WTC11 (cell line): ENCODE measurements at regions not wholly inside any gene's neighbourhood (a gene's known extent, or its start where the extent isn't known, plus 50 kb on each side); places are given as distances from the start of the nearest gene placed in this dataset.

Experiments used
- ATAC-seq: fragments of 200-7000 bp; cut with Tn5 transposase; 2 replicates; pipeline ENCODE4 v1.10.0; 2021; ENCODE audit warnings: mild to moderate bottlenecking, moderate library complexity
- CTCF ChIA-PET: fragments of 300-600 bp; sonication (Branson Sonifier 250); formaldehyde crosslinking; loops from one replicate; lab custom pipeline; 2021; ENCODE audit warnings: antibody characterized with exemption; lab: Charles Lee
- POLR2A ChIA-PET: fragments of 350-600 bp; sonication (Branson Sonifier 250); formaldehyde crosslinking; loops from one replicate; lab custom pipeline; 2021; ENCODE audit warnings: antibody characterized with exemption; lab: Charles Lee
- DNase-seq: peaks from one replicate; pipeline ENCODE4 v3.0.0; 2021; ENCODE audit warnings: low spot score
- H3K27ac Mint-ChIP-seq: 2 replicates; pipeline ENCODE4 v1.8.0; 2021; ENCODE audit warnings: mixed read lengths
- H3K27me3 Mint-ChIP-seq: 2 replicates; pipeline ENCODE4 v1.8.0; 2021; ENCODE audit warnings: low read depth, mild to moderate bottlenecking, moderate library complexity, mixed read lengths
- H3K36me3 Mint-ChIP-seq: 2 replicates; pipeline ENCODE4 v1.8.0; 2021; ENCODE audit warnings: mixed read lengths
- H3K4me1 Mint-ChIP-seq: 2 replicates; pipeline ENCODE4 v1.8.0; 2022; ENCODE audit warnings: mixed read lengths
- H3K4me3 Mint-ChIP-seq: 2 replicates; pipeline ENCODE4 v1.8.0; 2021; ENCODE audit warnings: mild to moderate bottlenecking, moderate library complexity, mixed read lengths
- H3K9me3 Mint-ChIP-seq: 2 replicates; pipeline ENCODE4 v1.8.0; 2021; ENCODE audit warnings: mixed read lengths
- CREB1 ChIP-seq: sonication (generic); formaldehyde crosslinking; IDR thresholded peaks from 2 replicates; pipeline ENCODE4 v1.8.0; 2023; ENCODE audit warnings: mild to moderate bottlenecking, missing genetic modification reagents
- ELF4 ChIP-seq: sonication (generic); formaldehyde crosslinking; IDR thresholded peaks from 2 replicates; pipeline ENCODE4 v1.8.1; 2022; ENCODE audit warnings: low read depth, mild to moderate bottlenecking, moderate library complexity, missing genetic modification reagents
- ESRRA ChIP-seq: sonication (generic); formaldehyde crosslinking; IDR thresholded peaks from 2 replicates; pipeline ENCODE4 v1.8.1; 2022; ENCODE audit warnings: mild to moderate bottlenecking, missing genetic modification reagents, borderline replicate concordance
- ETV6 ChIP-seq: sonication (generic); formaldehyde crosslinking; IDR thresholded peaks from 2 replicates; pipeline ENCODE4 v1.8.1; 2022; ENCODE audit warnings: mild to moderate bottlenecking, missing genetic modification reagents
- FOXP1 ChIP-seq: sonication (generic); formaldehyde crosslinking; IDR thresholded peaks from 2 replicates; pipeline ENCODE4 v1.8.0; 2022; ENCODE audit warnings: missing genetic modification reagents, mild to moderate bottlenecking, moderate library complexity, borderline replicate concordance
- HMGA2 ChIP-seq: fragments of 250-450 bp; sonication (Bioruptor Pico); IDR thresholded peaks from 2 replicates; pipeline ENCODE4 v1.4.0; 2021; ENCODE audit warnings: mild to moderate bottlenecking, moderate library complexity
- JUN ChIP-seq: sonication (generic); formaldehyde crosslinking; IDR thresholded peaks from 2 replicates; pipeline ENCODE4 v1.8.0; 2023; ENCODE audit warnings: mild to moderate bottlenecking, missing genetic modification reagents
- TCF7 ChIP-seq: sonication (generic); formaldehyde crosslinking; IDR thresholded peaks from 2 replicates; pipeline ENCODE4 v1.8.0; 2022; ENCODE audit warnings: mild to moderate bottlenecking, low read depth, missing genetic modification reagents, moderate library complexity
- ZNF263 ChIP-seq: sonication (generic); formaldehyde crosslinking; IDR thresholded peaks from 2 replicates; pipeline ENCODE4 v1.8.1; 2022; ENCODE audit warnings: low read depth, mild to moderate bottlenecking, moderate library complexity, missing genetic modification reagents
- ZNF423 ChIP-seq: fragments of 250-450 bp; sonication (Bioruptor Pico); IDR thresholded peaks from 2 replicates; pipeline ENCODE4 v2.1.2; 2022; ENCODE audit warnings: mild to moderate bottlenecking, moderate library complexity
- ZNF671 ChIP-seq: fragments of 250-450 bp; sonication (Bioruptor Pico); IDR thresholded peaks from 2 replicates; pipeline ENCODE4 v1.8.0; 2021; ENCODE audit warnings: mild to moderate bottlenecking
- TF ChIP-seq, protein P1 (sequence below): fragments of 250-450 bp; sonication (Bioruptor Pico); IDR thresholded peaks from 2 replicates; pipeline ENCODE4 v1.8.0; 2021; ENCODE audit warnings: mild to moderate bottlenecking
- TF ChIP-seq, protein P2 (sequence below): fragments of 250-450 bp; sonication (Bioruptor Pico); IDR thresholded peaks from 2 replicates; pipeline ENCODE4 v1.9.0; 2021; ENCODE audit warnings: moderate library complexity, mild to moderate bottlenecking, inconsistent platforms, borderline replicate concordance
- TF ChIP-seq, protein P3 (sequence below): sonication (generic); formaldehyde crosslinking; IDR thresholded peaks from 2 replicates; pipeline ENCODE4 v1.8.0; 2022; ENCODE audit warnings: mild to moderate bottlenecking, missing genetic modification reagents
- TF ChIP-seq, protein P4 (sequence below): sonication (generic); formaldehyde crosslinking; IDR thresholded peaks from 2 replicates; pipeline ENCODE4 v1.8.1; 2022; ENCODE audit warnings: missing genetic modification reagents, borderline replicate concordance
- TF ChIP-seq, protein P5 (sequence below): fragments of 250-450 bp; sonication (Bioruptor Pico); conservative IDR thresholded peaks from 2 replicates; pipeline ENCODE4 v1.9.0; 2021; ENCODE audit warnings: mild to moderate bottlenecking
- TF ChIP-seq, protein P6 (sequence below): sonication (generic); formaldehyde crosslinking; IDR thresholded peaks from 2 replicates; pipeline ENCODE4 v1.8.1; 2023; ENCODE audit warnings: mild to moderate bottlenecking, moderate library complexity, missing genetic modification reagents

DNA sequence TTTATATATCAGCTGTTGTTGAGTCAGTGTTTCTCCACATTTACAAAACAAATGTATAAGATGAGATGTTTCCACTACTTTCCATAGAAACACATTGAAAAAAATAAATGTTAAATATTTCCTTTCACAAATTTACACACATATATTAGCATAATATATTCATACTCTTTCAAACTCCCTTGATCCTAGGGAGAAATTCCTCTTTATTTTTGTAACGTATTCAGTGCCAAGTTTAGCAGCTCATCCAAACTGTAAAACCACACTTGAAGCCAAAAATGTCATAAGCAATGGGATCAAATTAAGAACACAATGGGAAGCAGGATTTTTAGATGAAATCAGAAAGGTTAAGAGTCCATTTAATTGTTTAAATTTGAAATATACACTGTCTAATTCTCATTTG lies 381.1 kb upstream of the MAD2L1 start:
- DNase-seq, result no peak
- no peaks in the 10 kb centered on the region for H3K4me1 Mint-ChIP-seq
- POLR2A ChIA-PET, result no interaction called here
- no peaks in the 10 kb centered on the region for H3K9me3 Mint-ChIP-seq
- no peak overlapping the region for H3K4me3 Mint-ChIP-seq
- no peaks in the 10 kb centered on the region for H3K36me3 Mint-ChIP-seq
- CTCF ChIA-PET, result no interaction called here
- TF ChIP-seq FOXP1 (CRISPR knock-in tag), result no peak
- TF ChIP-seq TCF7, result no peak
- TF ChIP-seq CREB1 (CRISPR knock-in tag), result no peak
- TF ChIP-seq, protein P1, sequence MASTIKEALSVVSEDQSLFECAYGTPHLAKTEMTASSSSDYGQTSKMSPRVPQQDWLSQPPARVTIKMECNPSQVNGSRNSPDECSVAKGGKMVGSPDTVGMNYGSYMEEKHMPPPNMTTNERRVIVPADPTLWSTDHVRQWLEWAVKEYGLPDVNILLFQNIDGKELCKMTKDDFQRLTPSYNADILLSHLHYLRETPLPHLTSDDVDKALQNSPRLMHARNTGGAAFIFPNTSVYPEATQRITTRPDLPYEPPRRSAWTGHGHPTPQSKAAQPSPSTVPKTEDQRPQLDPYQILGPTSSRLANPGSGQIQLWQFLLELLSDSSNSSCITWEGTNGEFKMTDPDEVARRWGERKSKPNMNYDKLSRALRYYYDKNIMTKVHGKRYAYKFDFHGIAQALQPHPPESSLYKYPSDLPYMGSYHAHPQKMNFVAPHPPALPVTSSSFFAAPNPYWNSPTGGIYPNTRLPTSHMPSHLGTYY (CRISPR knock-in tag), result no peak
- TF ChIP-seq, protein P2, sequence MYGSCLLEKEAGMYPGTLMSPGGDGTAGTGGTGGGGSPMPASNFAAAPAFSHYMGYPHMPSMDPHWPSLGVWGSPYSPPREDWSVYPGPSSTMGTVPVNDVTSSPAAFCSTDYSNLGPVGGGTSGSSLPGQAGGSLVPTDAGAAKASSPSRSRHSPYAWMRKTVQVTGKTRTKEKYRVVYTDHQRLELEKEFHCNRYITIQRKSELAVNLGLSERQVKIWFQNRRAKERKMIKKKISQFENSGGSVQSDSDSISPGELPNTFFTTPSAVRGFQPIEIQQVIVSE (CRISPR knock-in tag), result no peak
- no peak for TF ChIP-seq ESRRA (CRISPR knock-in tag)
- TF ChIP-seq JUN, result no peak
- TF ChIP-seq ETV6, result no peak
- TF ChIP-seq, protein P3, sequence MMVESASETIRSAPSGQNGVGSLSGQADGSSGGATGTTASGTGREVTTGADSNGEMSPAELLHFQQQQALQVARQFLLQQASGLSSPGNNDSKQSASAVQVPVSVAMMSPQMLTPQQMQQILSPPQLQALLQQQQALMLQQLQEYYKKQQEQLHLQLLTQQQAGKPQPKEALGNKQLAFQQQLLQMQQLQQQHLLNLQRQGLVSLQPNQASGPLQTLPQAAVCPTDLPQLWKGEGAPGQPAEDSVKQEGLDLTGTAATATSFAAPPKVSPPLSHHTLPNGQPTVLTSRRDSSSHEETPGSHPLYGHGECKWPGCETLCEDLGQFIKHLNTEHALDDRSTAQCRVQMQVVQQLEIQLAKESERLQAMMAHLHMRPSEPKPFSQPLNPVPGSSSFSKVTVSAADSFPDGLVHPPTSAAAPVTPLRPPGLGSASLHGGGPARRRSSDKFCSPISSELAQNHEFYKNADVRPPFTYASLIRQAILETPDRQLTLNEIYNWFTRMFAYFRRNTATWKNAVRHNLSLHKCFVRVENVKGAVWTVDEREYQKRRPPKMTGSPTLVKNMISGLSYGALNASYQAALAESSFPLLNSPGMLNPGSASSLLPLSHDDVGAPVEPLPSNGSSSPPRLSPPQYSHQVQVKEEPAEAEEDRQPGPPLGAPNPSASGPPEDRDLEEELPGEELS (CRISPR knock-in tag), result no peak
- TF ChIP-seq, protein P4, sequence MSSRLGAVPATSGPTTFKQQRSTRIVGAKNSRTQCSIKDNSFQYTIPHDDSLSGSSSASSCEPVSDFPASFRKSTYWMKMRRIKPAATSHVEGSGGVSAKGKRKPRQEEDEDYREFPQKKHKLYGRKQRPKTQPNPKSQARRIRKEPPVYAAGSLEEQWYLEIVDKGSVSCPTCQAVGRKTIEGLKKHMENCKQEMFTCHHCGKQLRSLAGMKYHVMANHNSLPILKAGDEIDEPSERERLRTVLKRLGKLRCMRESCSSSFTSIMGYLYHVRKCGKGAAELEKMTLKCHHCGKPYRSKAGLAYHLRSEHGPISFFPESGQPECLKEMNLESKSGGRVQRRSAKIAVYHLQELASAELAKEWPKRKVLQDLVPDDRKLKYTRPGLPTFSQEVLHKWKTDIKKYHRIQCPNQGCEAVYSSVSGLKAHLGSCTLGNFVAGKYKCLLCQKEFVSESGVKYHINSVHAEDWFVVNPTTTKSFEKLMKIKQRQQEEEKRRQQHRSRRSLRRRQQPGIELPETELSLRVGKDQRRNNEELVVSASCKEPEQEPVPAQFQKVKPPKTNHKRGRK (CRISPR knock-in tag), result no peak
- TF ChIP-seq, protein P5, sequence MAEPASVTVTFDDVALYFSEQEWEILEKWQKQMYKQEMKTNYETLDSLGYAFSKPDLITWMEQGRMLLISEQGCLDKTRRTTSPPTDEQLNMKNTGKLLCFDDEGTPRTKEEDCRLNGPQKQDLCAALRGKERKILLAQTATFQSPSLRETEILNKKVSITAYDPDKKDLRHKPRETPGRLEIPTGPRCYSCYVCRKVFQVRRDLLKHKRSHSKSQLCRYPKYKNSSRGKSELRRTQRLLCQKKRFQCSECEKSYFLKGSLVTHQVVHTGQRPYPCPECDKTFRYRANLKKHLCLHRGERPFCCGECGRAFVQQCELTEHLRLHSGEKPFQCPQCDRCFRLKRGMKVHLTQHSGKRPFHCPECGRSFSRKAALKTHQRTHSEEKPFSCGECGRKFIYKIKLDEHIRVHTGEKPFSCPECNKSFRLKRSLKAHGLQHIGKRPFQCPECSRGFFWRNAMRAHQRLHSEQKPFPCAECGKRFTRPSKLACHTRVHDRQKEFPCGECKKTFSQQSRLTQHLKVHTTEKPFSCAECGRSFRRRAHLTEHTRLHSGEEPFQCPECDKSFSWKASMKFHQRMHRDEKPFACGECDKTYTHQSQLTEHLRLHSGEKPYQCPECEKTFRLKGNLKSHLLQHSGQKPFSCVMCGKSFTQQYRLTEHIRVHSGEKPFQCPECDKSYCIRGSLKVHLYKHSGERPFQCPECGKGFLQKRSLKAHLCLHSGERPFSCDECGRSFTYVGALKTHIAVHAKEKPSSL (CRISPR knock-in tag), result no peak
- TF ChIP-seq ZNF423 (CRISPR knock-in tag), result no peak
- TF ChIP-seq ELF4, result no peak
- TF ChIP-seq, protein P6, sequence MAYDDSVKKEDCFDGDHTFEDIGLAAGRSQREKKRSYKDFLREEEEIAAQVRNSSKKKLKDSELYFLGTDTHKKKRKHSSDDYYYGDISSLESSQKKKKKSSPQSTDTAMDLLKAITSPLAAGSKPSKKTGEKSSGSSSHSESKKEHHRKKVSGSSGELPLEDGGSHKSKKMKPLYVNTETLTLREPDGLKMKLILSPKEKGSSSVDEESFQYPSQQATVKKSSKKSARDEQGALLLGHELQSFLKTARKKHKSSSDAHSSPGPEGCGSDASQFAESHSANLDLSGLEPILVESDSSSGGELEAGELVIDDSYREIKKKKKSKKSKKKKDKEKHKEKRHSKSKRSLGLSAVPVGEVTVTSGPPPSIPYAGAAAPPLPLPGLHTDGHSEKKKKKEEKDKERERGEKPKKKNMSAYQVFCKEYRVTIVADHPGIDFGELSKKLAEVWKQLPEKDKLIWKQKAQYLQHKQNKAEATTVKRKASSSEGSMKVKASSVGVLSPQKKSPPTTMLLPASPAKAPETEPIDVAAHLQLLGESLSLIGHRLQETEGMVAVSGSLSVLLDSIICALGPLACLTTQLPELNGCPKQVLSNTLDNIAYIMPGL (CRISPR knock-in tag), result no peak
- no peak for TF ChIP-seq ZNF263 (CRISPR knock-in tag)
- TF ChIP-seq HMGA2 (CRISPR knock-in tag), result no peak
- no peak for TF ChIP-seq ZNF671 (CRISPR knock-in tag)
- TF ChIP-seq, all 79 proteins: peak for 0
- no peaks in the 10 kb centered on the region for H3K27me3 Mint-ChIP-seq
- H3K27ac Mint-ChIP-seq, result no peak overlapping the region
- ATAC-seq, result no peak
